DOHH2 (cell line): ENCODE measurements at regions not wholly inside any gene's neighbourhood (a gene's known extent, or its start where the extent isn't known, plus 50 kb on each side); places are given as distances from the start of the nearest gene placed in this dataset.

Experiments
- CTCF ChIP-seq: fragments of 200-600 bp; sonication (generic); IDR thresholded peaks from one replicate; pipeline ENCODE4 v1.5.1; 2014; ENCODE audit warnings: antibody characterized with exemption, mild to moderate bottlenecking, low read depth, low read length; ENCODE audit not compliant: poor library complexity, severe bottlenecking
- EZH2phosphoT487 ChIP-seq: fragments of 200-600 bp; sonication (generic); IDR thresholded peaks from 2 replicates; pipeline ENCODE4 v1.6.1; 2017; ENCODE audit warnings: borderline replicate concordance, mild to moderate bottlenecking, antibody characterized with exemption, low read length, moderate library complexity, mixed read lengths

GRCh38 chr14:98634043-98634820, 637.8 kb downstream of the BCL11B start:
- no peak for TF ChIP-seq CTCF
- TF ChIP-seq EZH2phosphoT487: no peak
